HG03175 (cell line): ENCODE measurements at regions not wholly inside any gene's neighbourhood (a gene's known extent, or its start where the extent isn't known, plus 50 kb on each side); places are given as distances from the start of the nearest gene placed in this dataset.
"Not testable (repeated sequence)": the region's sequence is repeated elsewhere in the genome, so short reads cannot be mapped to it uniquely, and the experiment has no call there.

ENCODE experiments used
- ATAC-seq: cut with Tn5 transposase; IDR thresholded peaks from one replicate; pipeline ENCODE4 v1.9.1; 2021; ENCODE audit warnings: mild to moderate bottlenecking, moderate library complexity; ENCODE audit not compliant: unreplicated experiment

DNA sequence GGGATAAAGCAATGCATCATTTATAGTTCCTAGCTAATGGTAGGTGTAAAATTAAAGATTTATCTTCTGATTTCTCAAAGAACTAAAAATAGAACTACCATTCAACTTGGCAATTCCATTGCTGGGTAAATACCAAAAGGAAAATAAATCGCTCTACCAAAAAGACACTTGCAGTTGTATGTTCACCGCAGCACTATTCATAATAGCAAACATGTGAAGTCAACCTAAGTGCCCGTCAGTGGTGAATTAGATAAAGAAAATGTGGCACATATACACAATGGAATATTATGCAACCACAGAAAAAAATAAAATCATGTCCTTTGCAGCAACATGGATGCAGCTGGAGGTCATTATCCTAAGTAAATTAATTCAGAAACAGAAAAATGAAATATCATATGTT, 192.8 kb upstream of the ADRA1D start:
- ATAC-seq, result no peak

DNA sequence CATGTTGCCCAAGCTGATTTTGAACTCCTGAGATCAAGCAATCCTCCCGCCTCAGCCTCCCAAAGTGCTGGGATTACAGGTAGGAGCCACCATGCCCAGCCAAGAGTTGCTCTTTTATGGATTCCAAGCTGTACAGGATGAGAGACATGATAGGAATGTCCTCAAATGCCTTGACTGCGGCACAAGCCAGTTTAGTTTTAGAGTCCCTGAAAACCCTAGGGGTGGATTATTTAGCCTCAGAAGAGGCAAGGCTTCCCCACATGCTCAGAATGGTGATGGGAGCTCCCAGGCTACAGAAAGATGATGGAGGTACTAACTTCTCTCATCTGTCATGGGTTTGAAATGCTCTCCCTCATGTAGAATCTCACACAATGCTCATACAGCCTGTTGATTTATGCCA, 192.1 kb upstream of the ADRA1D start:
- no peak for ATAC-seq

DNA sequence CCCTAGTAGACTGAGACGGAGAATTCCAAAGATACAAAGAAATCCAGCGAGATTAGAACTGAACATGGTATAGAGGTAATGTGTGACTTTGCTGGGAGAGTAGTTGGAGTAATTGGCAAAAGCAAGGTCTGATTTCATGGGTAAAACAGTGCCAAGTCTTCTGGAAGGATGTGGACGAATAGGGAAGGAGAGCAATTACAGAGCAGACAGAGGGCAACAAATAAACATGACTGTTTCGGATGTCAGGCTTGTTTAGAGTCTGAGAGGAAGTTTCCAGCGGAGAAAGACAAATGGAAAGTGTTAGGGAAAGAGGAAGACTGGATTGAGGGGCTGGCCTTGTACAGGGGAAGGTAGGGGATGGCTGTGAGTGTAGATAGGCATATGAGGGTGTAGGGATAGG, 190.4 kb upstream of the ADRA1D start:
- ATAC-seq, result no peak

DNA sequence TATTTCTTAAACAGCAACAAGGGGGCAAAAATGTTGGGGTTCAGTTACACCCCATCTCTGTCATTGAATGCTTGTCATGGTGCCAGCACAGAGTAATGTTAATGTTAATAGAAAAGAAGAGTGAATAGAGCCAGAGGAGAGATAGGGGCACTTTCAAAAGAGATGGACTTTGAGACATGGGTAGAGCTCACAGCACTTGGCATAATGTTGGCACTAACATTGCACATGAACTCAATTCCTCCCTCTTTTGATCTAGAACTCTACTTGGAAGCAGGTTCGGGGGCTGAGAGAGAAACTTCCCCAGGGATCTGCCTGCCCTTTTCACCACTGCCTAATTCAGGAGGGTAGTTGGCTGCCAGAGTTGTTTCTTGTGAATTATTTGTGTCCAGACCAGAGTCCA, 188.0 kb upstream of the ADRA1D start:
- no peak for ATAC-seq

DNA sequence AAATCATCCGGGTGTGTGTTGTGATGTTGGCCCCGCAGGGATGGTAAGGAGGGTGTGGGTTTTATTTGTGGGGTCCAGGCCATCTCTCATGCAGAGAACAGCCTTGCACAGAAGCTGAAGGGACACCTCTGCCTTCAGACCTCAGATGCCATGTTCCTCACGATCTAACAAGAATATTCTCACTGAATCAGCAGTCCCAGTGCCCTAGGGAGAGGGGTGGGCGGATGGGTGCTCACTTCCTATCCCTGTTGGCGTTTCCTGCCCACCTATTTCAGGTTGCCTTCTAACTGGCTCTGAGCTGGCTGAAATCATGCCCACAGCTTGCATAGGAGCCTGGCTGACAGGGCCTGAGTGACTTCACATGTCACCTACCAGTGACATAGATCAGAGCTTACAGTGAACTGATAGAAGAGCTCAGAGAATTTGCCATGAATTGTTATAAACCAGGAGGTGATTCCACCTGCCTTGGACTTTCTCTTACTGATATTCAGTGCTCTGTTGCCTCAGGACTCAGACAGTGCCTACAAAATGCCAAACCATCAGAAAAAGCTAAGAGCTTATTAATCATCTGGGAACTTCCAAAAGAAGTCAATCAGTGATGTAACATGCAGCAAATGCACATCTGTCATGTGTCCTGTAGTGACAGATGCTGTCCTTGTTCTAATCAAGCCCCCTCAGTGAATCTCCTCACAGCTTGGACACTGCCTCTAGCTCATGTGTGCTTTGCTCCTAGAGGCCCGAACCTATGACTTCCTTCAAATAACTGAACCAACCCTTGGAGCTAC, 186.8 kb upstream of the ADRA1D start:
- no peak for ATAC-seq

DNA sequence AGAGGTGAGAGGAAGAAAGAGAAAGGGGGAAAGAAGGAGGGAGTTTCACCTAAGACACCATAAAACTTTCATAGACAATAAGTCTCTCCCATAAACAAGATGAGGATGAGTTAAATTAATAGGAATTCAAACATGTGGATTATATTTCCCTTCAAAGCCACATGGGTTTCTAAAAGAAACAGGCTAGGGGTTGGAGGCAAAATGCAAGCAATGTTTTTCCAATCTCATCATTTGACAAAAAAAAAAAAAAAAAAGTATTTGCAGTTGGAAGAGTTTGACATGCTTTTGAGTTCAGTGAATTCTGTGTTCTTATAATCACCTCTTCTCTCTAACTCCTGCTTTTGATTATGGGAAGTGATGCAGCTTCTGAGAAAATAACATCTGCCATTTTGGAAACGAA, 186.1 kb upstream of the ADRA1D start:
- ATAC-seq, result no peak

DNA sequence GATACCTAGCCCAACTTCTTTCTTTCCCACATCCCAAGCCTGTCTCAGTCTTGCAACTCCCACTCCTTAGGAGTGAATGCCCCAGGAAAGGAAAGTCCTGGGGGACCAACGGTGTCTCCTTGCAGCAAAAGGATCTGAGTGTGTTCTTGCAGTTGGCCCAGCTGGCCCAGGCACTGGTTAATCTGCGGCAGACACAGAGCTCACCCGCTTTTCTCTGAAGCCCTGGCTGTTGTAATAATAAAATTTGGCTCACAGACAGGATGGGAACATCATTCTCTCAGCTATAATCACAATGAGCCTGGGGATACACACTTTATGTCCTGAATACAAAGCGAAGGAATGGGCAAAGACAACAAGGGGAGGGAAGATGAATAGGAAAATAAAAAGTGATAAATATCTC, 185.6 kb upstream of the ADRA1D start:
- ATAC-seq, result no peak

DNA sequence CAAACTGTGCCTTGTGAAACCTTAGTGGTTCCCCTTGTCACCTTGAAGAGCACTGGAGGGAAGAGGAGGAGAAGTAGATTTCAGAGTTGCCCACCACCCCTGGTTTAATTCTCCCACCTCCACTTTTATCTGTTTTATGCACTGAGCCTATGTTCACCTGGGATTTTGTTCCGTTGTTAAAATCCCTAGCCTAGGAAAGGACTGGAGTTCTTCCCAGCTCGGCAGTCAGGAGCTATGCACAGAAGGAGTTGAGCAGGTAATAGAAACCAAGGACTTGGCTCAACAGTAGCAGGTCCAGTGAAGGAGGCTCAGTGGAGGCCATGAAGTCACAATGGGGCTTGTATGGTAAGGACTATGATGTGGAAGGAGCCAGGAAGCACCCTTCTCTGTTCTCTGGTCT, 182.4 kb upstream of the ADRA1D start:
- no peak for ATAC-seq

DNA sequence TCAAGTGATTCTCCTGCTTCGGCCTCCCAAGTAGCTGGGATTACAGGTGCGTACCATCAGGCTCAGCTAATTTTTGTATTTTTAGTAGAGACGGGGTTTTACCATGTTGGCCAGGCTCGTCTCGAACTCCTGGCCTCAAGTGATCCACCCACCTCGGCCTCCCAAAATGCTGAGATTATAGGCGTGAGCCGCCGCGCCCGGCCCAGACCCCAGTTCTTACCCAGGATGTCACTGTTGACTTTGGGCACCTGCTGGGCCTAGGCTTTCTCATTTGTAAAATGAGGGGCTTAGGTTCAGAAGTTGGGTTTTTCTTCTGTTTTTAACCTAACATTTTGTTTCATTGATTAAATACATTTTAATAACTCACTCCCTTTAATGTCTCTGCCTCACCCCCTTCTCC, 181.7 kb upstream of the ADRA1D start:
- ATAC-seq, result not testable (repeated sequence)

DNA sequence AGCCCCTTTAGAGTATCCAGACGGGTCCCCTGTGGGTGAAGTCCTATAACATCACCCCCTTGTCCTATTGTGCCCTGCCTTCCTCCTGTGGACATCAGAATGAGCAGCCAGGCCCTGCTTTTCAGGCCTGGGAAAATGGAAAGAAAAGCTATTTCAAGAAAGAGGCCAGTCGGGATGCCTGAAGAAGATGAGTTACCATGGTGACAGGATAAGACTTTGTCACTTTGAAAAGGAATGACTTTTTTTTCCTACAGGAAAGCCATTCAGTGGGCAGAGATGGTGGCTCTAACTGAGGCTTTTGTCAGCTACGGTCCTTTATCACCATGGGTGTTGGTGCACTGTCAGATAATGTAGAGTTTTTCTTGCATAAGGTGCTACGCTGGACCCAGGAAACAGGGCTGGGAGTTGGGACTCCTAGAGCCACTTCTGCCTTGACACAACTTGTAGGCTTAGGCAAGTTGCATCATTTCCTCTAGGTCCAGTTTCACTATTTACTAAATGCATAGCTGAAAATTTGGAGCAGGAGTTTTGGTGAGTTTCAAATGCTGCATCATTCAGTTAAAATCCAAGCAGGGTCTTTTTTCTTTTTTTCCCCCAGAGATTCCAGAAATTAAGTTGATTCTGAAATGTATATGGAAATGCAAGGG, 179.0 kb upstream of the ADRA1D start:
- no peak for ATAC-seq

DNA sequence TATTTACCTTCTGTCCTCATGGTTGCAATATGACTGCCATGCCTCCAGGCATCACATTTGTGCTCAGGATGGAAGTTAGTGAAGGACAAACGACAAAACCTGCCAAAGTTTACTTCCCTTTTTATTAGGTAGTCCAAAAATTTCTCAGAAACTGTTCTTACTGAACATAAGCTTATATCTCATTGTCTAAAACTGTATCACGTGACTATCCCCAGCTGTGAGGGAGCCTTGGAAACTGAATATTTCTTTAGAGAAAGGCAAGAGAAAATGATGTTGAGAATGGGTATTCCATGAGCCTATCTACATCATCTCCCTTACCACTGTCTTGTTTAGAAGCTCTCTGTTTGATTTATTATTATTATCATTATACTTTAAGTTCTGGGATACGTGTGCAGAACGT, 169.1 kb upstream of the ADRA1D start:
- no peak for ATAC-seq

DNA sequence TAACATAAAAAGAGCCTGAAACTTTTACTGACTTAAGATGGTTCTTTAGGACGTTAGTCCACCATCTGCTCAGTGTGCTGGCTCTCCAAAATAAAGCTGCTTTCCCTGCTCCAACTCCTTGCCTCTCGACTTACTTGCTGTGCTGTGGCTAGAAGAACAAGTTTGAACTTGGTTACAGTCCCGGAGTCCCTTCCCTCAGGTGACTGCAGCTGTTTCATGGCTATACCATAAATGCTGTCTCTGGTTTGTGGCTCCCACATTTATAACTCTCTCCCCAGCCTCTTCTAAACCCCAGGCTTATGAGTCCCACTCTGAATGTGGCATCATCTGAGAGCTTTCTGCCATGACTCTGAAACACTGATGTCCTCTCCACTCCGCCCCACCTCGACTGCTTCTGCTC, 166.2 kb upstream of the ADRA1D start:
- ATAC-seq, result no peak

DNA sequence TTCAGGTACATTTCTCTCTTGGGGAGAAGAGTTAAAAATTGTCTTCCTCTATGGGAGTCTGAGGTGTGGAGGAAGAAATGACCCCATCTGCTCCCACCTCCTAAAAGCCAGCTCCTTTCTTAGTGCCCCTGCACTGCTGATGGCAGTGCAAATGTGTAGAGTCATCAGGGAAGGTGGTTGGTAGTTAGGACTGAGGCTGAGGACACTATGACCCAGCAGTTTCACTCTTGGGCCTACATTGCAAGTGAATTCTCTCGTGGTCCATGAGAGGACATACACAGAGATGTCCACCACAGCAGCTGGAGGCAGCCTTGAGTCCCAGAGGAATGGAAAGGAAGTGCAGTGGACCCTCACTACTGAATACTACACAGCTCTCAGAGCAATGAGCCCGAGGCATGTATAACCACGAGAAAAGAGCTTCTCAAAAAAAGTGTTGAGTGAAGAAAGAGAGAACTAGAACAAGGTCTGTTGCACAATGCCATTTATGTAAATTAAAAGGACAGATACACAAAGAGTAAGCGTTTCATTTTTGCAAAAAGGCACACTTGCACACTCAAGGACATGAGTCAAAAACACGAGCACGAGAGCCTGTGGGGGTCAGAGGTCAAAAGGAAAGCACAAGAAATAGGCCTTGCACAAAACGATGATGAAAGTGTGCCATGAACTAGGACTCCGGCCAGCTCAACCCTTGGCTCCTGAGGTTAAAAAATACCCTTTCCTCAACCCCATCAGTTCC, 164.4 kb upstream of the ADRA1D start:
- no peak for ATAC-seq

DNA sequence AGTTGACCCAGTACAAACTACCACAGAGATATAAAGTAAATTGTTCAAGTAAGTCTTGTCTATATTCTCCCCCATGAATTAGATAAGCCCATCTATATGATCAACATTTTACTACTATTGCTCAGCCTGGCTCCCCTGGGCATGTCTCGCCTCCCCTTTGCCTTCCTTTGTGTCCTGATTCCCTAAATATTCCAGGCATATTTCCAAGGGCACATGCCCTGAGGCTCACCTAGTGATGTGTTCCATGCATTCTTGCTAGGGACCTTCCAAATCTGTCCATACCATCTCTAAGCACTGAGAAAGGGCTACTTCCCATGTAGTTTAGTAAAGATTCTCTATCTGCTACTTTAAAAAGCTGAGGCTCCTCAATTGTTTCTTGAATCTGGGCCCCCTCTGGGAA, 163.1 kb upstream of the ADRA1D start:
- ATAC-seq, result no peak

DNA sequence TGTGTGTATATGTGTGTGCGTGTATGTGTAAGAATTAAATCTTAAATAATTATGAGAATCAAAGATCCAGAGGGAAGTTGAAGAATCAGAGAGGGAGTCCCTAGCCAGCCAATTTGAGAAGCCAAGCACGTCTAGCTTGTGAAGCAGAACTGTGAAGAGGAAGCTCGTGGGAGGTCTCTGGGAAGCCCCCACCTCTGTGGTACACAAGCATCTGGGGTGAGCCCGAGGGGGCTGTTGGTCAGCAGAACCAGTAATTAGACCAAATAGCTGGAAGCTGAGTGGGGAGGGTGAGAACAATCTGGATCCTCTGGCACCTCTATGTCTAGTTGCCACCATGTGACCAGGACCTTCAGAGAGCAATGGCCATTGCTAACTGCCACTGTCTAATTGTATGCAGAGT, 162.7 kb upstream of the ADRA1D start:
- ATAC-seq, result no peak

DNA sequence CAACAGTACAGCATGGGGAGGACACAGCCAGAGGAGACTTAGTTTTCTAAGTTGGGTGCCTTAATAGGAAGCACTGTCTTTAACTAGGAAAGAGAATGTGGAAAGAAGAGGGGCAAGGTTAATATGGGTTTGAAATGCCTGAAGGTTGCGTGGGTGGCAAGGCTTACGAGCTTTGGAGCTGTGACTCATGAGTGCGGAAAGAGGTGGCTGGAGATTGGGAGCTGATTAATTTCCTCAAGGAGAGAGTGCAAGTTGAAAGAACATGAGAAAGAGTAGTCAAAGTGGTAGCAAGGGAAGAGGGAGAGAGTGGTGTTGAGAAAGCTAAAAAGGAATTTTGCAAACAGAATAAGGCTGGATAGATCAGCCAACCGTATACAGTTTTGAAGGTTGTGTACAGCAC, 157.5 kb upstream of the ADRA1D start:
- no peak for ATAC-seq

DNA sequence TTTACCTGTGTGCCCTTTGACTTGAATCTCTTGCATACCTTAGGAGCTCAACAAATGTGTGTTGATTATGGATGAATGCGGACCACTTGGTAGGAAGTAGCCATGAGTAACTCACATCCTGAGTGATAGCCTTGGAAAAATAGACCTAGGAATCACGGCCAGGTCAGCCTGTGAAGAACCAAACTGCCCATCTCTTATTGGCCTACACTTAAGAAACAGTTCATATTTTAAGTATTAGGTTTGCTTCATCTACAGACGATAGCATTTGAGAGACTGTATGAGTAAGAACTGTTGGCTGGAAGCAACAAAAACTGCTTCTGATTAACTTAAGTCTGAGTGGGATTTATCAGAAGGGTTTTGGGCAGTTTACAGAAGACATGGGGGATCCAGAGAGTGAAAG, 152.5 kb upstream of the ADRA1D start:
- ATAC-seq, result no peak

DNA sequence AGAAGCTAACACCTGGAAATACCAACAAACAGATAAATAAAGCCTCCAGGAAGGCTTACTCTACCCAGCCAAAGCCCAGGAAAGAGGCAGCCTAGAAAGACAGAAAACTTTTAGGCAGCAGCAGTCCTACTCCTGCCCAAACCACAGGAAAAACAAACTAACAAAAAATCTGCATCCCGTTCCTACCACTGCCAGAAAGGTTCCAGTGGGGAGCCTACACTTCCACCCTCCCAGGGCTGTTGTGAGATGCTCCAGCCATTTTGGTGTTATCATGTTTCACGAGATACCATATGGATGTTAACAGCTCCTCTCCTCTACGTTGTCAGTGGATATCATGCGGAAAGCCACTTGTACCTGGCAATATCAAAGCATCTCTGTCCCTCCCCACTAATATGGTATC, 135.9 kb upstream of the ADRA1D start:
- ATAC-seq, result no peak

DNA sequence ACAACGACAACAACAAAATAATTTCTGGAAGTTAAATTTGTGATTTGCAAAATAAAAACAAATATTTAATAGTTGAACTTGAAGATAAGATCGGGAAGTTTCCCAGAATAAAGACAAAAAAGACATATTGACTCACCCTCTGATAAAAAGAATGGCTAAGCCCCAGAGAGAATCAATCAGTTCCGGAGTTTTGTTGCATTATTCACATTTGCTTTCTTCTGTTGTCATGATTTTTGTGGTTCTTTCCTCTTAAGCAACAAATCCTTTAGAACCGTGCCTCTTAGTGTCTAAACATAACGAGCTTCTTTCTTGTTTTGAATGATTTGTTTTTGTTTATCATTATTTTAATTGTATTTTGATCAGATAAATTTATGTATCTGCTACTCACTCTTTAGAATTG, 134.9 kb upstream of the ADRA1D start:
- no peak for ATAC-seq

DNA sequence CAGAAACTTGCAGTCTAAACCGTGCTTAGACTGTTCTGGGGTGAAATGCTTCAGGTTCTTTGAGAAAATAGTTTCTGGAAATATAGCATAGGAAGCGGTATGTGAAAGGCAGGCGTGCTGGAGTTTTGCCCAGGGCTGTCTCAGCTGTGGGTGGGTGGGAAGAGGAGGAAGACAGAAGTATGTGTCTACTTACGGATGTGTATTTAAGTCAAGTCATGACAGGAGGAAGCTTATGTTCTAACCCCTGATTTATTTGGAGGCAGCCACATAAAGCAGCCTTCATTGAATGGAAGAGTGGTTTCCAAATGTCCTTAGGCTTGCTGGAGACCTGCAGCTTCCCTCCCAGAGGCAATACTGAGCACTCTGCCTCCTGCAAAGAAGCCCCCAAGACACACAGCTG, 126.8 kb upstream of the ADRA1D start:
- ATAC-seq, result no peak

DNA sequence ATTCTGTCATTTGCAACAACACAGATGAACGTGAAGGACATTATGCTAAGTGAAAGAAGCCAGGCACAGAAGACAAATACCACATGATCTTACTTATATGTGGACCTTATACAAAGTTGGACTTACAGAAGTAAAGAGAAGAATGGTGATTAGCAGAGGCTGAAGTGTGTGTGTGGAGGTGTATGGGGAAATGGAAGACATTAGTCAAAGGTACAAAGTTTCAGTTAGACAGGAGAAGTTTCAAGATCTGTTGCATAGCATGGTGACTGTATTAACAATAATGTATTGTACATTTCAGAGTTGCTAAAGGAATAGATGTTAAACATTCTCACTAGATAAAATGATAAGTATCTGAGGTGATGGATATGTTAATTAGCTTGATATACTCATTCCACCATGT, 124.4 kb upstream of the ADRA1D start:
- ATAC-seq, result no peak

DNA sequence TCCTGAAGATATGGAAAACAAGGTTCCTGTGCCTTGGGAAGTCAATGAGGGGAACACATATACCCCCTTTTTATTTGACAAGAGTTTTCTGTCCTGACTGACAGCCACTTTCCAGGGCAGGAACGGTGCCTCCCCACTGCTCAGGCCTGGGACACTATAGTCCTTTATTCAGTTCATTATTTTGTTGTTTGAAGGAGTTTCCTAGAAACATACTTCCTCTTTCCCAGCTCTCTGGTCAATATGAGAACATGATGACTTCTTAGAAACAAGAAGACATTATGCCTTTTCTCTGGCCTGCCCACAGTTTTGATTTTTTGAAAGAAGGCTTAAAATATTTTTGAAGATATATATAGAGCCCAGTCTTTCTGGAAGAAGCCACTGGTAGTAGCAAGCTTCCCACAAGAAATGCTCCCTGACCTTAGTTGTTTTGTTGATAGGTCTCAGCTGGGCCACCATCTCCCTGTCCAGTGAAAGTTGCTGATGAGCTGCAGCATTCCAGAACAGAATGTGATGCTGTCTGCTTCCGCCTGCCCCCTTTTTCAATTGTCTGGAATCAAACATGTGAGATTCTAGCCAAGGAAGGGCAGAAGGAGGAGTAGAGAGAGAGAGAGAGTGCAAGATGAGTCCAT, 122.7 kb upstream of the ADRA1D start:
- ATAC-seq, result no peak
